ENCODE measurements at regions not wholly inside any gene's neighbourhood (a gene's known extent, or its start where the extent isn't known, plus 50 kb on each side); places are given as distances from the start of the nearest gene placed in this dataset.

DNA sequence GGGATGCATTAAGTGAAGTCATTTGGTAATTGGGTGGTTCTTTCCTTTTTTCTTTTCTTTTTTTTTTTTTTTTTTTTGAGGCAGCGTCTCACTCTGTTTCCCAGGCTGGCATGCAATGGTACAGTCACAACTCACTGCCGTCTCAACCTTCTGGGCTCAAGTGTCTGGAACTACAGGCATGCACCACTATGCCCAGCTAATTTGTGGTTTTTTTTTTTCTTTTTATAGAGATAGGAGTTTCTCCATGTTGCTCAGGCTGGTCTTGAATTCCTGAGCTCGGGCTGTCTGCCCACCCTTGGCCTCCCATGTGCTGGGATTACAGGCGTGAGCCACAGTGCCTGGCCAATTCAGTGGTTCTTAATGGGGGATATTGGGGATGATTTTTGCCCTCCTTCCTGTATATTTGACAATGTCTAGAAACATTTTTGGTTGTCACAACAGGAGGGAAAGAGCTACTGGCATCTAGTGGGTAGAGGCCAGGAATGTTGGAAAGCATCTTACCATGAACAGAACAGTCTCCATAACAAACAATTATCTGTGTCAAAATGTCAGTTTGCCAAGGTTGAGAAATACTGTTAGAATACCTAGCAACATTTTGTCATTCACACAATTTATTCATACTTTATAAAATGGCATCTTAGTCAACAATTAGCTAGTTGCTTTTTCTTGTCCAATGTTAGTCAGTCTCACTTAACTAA is 79.4 kb upstream of the CNTN3 start:
- Histone ChIP-seq H3K79me2 (ENCODE audit: insufficient read depth, low read length) (no peaks in the 10 kb centered on the region), H3K9ac (ENCODE audit: low read length) (no peak overlapping the region), H3K9me3 (ENCODE audit: control insufficient read depth in 1 of 2, insufficient read depth in 1 of 2, low read depth in 1 of 2, low read length in 2 of 2) (peaks cover 5 to 26% of the 10 kb centered on the region in 2 experiments; a peak in 2 of 4 replicates), H3K4me2 (ENCODE audit: low read length) (no peak overlapping the region), H3K36me3 (ENCODE audit: control insufficient read depth in 1 of 2, insufficient read depth in 2 of 2, low read length in 2 of 2) (no peaks in the 10 kb centered on the region), H4K20me1 (ENCODE audit: insufficient read depth) (no peaks in the 10 kb centered on the region), H2AFZ (ENCODE audit: low read depth, low read length, poor library complexity, severe bottlenecking) (no peak overlapping the region), H3K9me2 (ENCODE audit: insufficient read depth) (no peaks in the 10 kb centered on the region), H3K4me1 (ENCODE audit: control insufficient read depth in 1 of 2, insufficient read depth in 2 of 2, low read length in 2 of 2) (no peaks in the 10 kb centered on the region), H3K27me3 (ENCODE audit: insufficient read depth, low read length) (no peaks in the 10 kb centered on the region), H3K4me3 (replicated peaks in 1 of 2; ENCODE audit: low read depth in 1 of 2, low read length in 2 of 2) (no peak overlapping the region), H3K27ac (ENCODE audit: low read depth, low read length) (no peak overlapping the region)
- DNase-seq (ENCODE audit: low read depth, low spot score) (no peak), ATAC-seq (no peak)
- TF ChIP-seq, protein P1, sequence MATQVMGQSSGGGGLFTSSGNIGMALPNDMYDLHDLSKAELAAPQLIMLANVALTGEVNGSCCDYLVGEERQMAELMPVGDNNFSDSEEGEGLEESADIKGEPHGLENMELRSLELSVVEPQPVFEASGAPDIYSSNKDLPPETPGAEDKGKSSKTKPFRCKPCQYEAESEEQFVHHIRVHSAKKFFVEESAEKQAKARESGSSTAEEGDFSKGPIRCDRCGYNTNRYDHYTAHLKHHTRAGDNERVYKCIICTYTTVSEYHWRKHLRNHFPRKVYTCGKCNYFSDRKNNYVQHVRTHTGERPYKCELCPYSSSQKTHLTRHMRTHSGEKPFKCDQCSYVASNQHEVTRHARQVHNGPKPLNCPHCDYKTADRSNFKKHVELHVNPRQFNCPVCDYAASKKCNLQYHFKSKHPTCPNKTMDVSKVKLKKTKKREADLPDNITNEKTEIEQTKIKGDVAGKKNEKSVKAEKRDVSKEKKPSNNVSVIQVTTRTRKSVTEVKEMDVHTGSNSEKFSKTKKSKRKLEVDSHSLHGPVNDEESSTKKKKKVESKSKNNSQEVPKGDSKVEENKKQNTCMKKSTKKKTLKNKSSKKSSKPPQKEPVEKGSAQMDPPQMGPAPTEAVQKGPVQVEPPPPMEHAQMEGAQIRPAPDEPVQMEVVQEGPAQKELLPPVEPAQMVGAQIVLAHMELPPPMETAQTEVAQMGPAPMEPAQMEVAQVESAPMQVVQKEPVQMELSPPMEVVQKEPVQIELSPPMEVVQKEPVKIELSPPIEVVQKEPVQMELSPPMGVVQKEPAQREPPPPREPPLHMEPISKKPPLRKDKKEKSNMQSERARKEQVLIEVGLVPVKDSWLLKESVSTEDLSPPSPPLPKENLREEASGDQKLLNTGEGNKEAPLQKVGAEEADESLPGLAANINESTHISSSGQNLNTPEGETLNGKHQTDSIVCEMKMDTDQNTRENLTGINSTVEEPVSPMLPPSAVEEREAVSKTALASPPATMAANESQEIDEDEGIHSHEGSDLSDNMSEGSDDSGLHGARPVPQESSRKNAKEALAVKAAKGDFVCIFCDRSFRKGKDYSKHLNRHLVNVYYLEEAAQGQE (IDR thresholded peaks at IDR 0.05; ENCODE audit: low read depth) = no peak
- TF ChIP-seq FOSL1 (IDR thresholded peaks at IDR 0.05; ENCODE audit: low read depth) (no peak), EZH2phosphoT487 (IDR thresholded peaks at IDR 0.05; ENCODE audit: borderline replicate concordance) (no peak), ELF1 (IDR thresholded peaks at IDR 0.05; ENCODE audit: borderline replicate concordance, low read depth) (no peak), SIN3A (IDR thresholded peaks at IDR 0.05; ENCODE audit: low read depth) (no peak), YY1 (IDR thresholded peaks at IDR 0.05; ENCODE audit: extremely low read depth, insufficient replicate concordance, low read depth, low read length) (no peak), JUND (IDR thresholded peaks at IDR 0.05) (no peak), POLR2AphosphoS5 (IDR thresholded peaks at IDR 0.05; ENCODE audit: low read depth, low read length) (no peak), ZFX (IDR thresholded peaks at IDR 0.05) (no peak), CEBPB (IDR thresholded peaks at IDR 0.05; ENCODE audit: low read depth) (no peak), TCF7L2 (IDR thresholded peaks at IDR 0.05; ENCODE audit: borderline replicate concordance, extremely low read depth, insufficient read depth, insufficient read length) (no peak), RAD21 (IDR thresholded peaks at IDR 0.05; ENCODE audit: low read depth) (no peak), ZBTB33 (IDR thresholded peaks at IDR 0.05; ENCODE audit: extremely low read depth, insufficient replicate concordance, low read length) (no peak), POLR2A (IDR thresholded peaks at IDR 0.05; ENCODE audit: borderline replicate concordance, extremely low read depth, insufficient read depth, insufficient read length) (no peak), CBX3 (IDR thresholded peaks at IDR 0.05; ENCODE audit: low read depth) (no peak)
- TF ChIP-seq, protein P2, sequence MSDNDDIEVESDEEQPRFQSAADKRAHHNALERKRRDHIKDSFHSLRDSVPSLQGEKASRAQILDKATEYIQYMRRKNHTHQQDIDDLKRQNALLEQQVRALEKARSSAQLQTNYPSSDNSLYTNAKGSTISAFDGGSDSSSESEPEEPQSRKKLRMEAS (IDR thresholded peaks at IDR 0.05) = no peak
- ChIA-PET CTCF (no interaction called here), POLR2A (no interaction called here), RAD21 (ENCODE audit: low non-redundant PET in 1 of 2, low total read pairs in 2 of 2, uncharacterized antibody in 2 of 2, unreplicated experiment in 2 of 2) (no interaction called here)
- intact Hi-C loops (cut with micrococcal nuclease) = no loop called here
- BruUV-seq (replicated peaks) = no TSS peak

Measured in HCT116 (cell line).